ENCODE measurements at regions not wholly inside any gene's neighbourhood (a gene's known extent, or its start where the extent isn't known, plus 50 kb on each side); places are given as distances from the start of the nearest gene placed in this dataset.
"Not testable (repeated sequence)": the region's sequence is repeated elsewhere in the genome, so short reads cannot be mapped to it uniquely, and the experiment has no call there.

- H3K4me3 ChIP-seq; H3K36me3 ChIP-seq; H3K27me3 ChIP-seq (replicated peaks; ENCODE audit: insufficient read depth); DNase-seq (ENCODE audit: low spot score); H3K27ac ChIP-seq; intact Hi-C loops (cut with DNase I); H3K4me1 ChIP-seq (replicated peaks); H3K9me3 ChIP-seq: not testable (repeated sequence)
- 32% methylated on average over 6 of the region's 6 CpGs for WGBS
These were observed 86.2 kb upstream of the ADCY2 start for GRCh38 chr5:7309715-7310114.

- H3K27me3 ChIP-seq (replicated peaks; ENCODE audit: insufficient read depth); H3K4me1 ChIP-seq (replicated peaks); H3K27ac ChIP-seq; H3K4me3 ChIP-seq; H3K9me3 ChIP-seq; DNase-seq (ENCODE audit: low spot score); H3K36me3 ChIP-seq; intact Hi-C loops (cut with DNase I): not testable (repeated sequence)
- 90% methylated on average over 4 of the region's 4 CpGs for whole genome bisulfite sequencing
These were observed 85.3 kb upstream of the ADCY2 start for GRCh38 chr5:7310656-7311055.

GRCh38 chr5:7315118-7315517, 80.8 kb upstream of the ADCY2 start:
- 49% methylated on average over 2 of the region's 2 CpGs for WGBS

GRCh38 chr5:7317751-7318150, 78.2 kb upstream of the ADCY2 start:
- no peak overlapping the region for H3K27ac ChIP-seq
- intact Hi-C loops (cut with DNase I): no loop called here
- no peaks in the 10 kb centered on the region for H3K9me3 ChIP-seq
- TF ChIP-seq POLR2A (IDR thresholded peaks at IDR 0.05) (no peak), CTCF (IDR thresholded peaks at IDR 0.05) (no peak), POLR2AphosphoS5 (IDR thresholded peaks at IDR 0.05) (no peak)
- no peak for DNase-seq (ENCODE audit: low spot score)
- no peaks in the 10 kb centered on the region for H3K36me3 ChIP-seq
- no peaks in the 10 kb centered on the region for H3K27me3 ChIP-seq (replicated peaks; ENCODE audit: insufficient read depth)
- 75% methylated on average over 2 of the region's 2 CpGs for whole genome bisulfite sequencing
- no peaks in the 10 kb centered on the region for H3K4me1 ChIP-seq (replicated peaks)
- no peak overlapping the region for H3K4me3 ChIP-seq

More at GRCh38 chr5:7315118-7315517, 80.8 kb upstream of the ADCY2 start:
- intact Hi-C loops (cut with DNase I): no loop called here
- DNase-seq (ENCODE audit: low spot score): no peak
- no peaks in the 10 kb centered on the region for H3K27me3 ChIP-seq (replicated peaks; ENCODE audit: insufficient read depth)
- no peak overlapping the region for H3K27ac ChIP-seq
- H3K4me1 ChIP-seq (replicated peaks): no peaks in the 10 kb centered on the region
- TF ChIP-seq CTCF (IDR thresholded peaks at IDR 0.05) (no peak), POLR2AphosphoS5 (IDR thresholded peaks at IDR 0.05) (no peak), POLR2A (IDR thresholded peaks at IDR 0.05) (no peak)
- H3K9me3 ChIP-seq: no peaks in the 10 kb centered on the region
- no peak overlapping the region for H3K4me3 ChIP-seq
- H3K36me3 ChIP-seq: no peaks in the 10 kb centered on the region

- Histone ChIP-seq H3K27ac (no peak overlapping the region), H3K36me3 (no peaks in the 10 kb centered on the region), H3K27me3 (replicated peaks; ENCODE audit: insufficient read depth) (no peaks in the 10 kb centered on the region), H3K4me1 (replicated peaks) (no peaks in the 10 kb centered on the region), H3K9me3 (no peaks in the 10 kb centered on the region), H3K4me3 (no peak overlapping the region)
- no peak for DNase-seq (ENCODE audit: low spot score)
- intact Hi-C loops (cut with DNase I): no loop called here
- WGBS: 43% methylated on average over 2 of the region's 2 CpGs
- TF ChIP-seq POLR2A (IDR thresholded peaks at IDR 0.05) (no peak), POLR2AphosphoS5 (IDR thresholded peaks at IDR 0.05) (no peak), CTCF (IDR thresholded peaks at IDR 0.05) (no peak)
These were observed 75.1 kb upstream of the ADCY2 start for GRCh38 chr5:7320701-7321301.

GRCh38 chr5:7321724-7322123, 74.2 kb upstream of the ADCY2 start:
- 27% methylated on average over 2 of the region's 2 CpGs for WGBS
- no peaks in the 10 kb centered on the region for H3K27me3 ChIP-seq (replicated peaks; ENCODE audit: insufficient read depth)
- TF ChIP-seq POLR2A (IDR thresholded peaks at IDR 0.05) (no peak), CTCF (IDR thresholded peaks at IDR 0.05) (no peak), POLR2AphosphoS5 (IDR thresholded peaks at IDR 0.05) (no peak)
- H3K4me3 ChIP-seq: no peak overlapping the region
- H3K27ac ChIP-seq: no peak overlapping the region
- no peak for DNase-seq (ENCODE audit: low spot score)
- intact Hi-C loops (cut with DNase I): no loop called here
- no peaks in the 10 kb centered on the region for H3K36me3 ChIP-seq
- no peaks in the 10 kb centered on the region for H3K9me3 ChIP-seq
- H3K4me1 ChIP-seq (replicated peaks): no peaks in the 10 kb centered on the region

Measured in prostate gland (tissue), 2 donors.